T-helper 1 cell treated with Interleukin-12 subunit alpha and Interleukin-12 subunit beta and Interleukin-4 antibody, amounts not matched to agents 30 ng/mL and 1 ng/mL, for 36 hours (primary cell): ENCODE measurements at regions not wholly inside any gene's neighbourhood (a gene's known extent, or its start where the extent isn't known, plus 50 kb on each side); places are given as distances from the start of the nearest gene placed in this dataset.
"Not testable (repeated sequence)": the region's sequence is repeated elsewhere in the genome, so short reads cannot be mapped to it uniquely, and the experiment has no call there.

Experiments used
- intact Hi-C: fragments of 100-400 bp; cut with micrococcal nuclease; formaldehyde crosslinking; loops from one replicate; pipeline ENCODE4 v1.15.1; 2024

GRCh38 chr12:91774434-91774921 is 371.2 kb downstream of the BTG1 start:
- intact Hi-C loops, result no loop called here

GRCh38 chr12:91773749-91774429 is 371.8 kb downstream of the BTG1 start:
- intact Hi-C loops, result no loop called here

GRCh38 chr12:91772411-91772810 is 373.2 kb downstream of the BTG1 start:
- intact Hi-C loops, result no loop called here

- intact Hi-C loops, result no loop called here
Measured at GRCh38 chr12:91769736-91770135, 375.9 kb downstream of the BTG1 start.

- intact Hi-C loops, result no loop called here
Measured at GRCh38 chr12:91767237-91767636, 378.4 kb downstream of the BTG1 start.

GRCh38 chr12:91766454-91766853 is 379.2 kb downstream of the BTG1 start:
- intact Hi-C loops, result no loop called here

GRCh38 chr12:91763654-91764370 is 381.8 kb downstream of the BTG1 start:
- intact Hi-C loops, result no loop called here

GRCh38 chr12:91753649-91754048 is 392.0 kb downstream of the BTG1 start:
- intact Hi-C loops, result no loop called here

GRCh38 chr12:91746976-91747375 is 398.7 kb downstream of the BTG1 start:
- intact Hi-C loops, result no loop called here

GRCh38 chr12:91744597-91744996 is 401.0 kb downstream of the BTG1 start:
- intact Hi-C loops, result no loop called here

- intact Hi-C loops, result no loop called here
Measured at GRCh38 chr12:91743704-91744321, 401.8 kb downstream of the BTG1 start.

- intact Hi-C loops, result no loop called here
Measured at GRCh38 chr12:91743280-91743679, 402.4 kb downstream of the BTG1 start.

- intact Hi-C loops, result no loop called here
Measured at GRCh38 chr12:91741932-91742331, 403.7 kb downstream of the BTG1 start.

GRCh38 chr12:91733846-91734245 is 411.8 kb downstream of the BTG1 start:
- intact Hi-C loops, result not testable (repeated sequence)

GRCh38 chr12:91732086-91732485 is 413.6 kb downstream of the BTG1 start:
- intact Hi-C loops, result no loop called here

GRCh38 chr12:91729543-91729942 is 416.1 kb downstream of the BTG1 start:
- intact Hi-C loops, result no loop called here

GRCh38 chr12:91723191-91723590 is 422.5 kb downstream of the BTG1 start:
- intact Hi-C loops, result no loop called here

- intact Hi-C loops, result no loop called here
Measured at GRCh38 chr12:91722072-91722471, 423.6 kb downstream of the BTG1 start.

GRCh38 chr12:91721023-91721422 is 424.6 kb downstream of the BTG1 start:
- intact Hi-C loops, result no loop called here

- intact Hi-C loops, result no loop called here
Measured at GRCh38 chr12:91718326-91718725, 427.3 kb downstream of the BTG1 start.

GRCh38 chr12:91717804-91718203 is 427.8 kb downstream of the BTG1 start:
- intact Hi-C loops, result no loop called here

GRCh38 chr12:91711925-91712324 is 433.7 kb downstream of the BTG1 start:
- intact Hi-C loops, result not testable (repeated sequence)
